ENCODE measurements at regions not wholly inside any gene's neighbourhood (a gene's known extent, or its start where the extent isn't known, plus 50 kb on each side); places are given as distances from the start of the nearest gene placed in this dataset.

DNA sequence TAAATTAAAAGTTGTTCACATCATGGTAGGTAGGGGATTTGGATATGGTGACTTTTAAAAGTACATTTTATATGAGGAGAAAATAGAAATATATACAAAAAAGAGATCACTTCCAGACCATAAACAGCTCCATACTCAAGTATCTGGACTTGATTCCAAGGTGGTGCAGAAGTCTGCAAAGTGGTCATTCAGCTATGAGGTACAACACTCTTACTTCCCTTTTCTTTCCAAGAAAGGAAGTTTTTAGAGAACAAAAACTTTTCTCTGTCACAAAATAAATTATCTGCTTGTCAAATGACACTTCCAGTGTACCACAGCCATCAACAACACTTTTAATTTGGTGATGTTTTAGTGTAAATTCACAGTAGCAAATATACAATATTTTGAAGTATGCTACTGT is 1013.5 kb downstream of the GATA3 start:
- Histone ChIP-seq H3K18ac (ENCODE audit: low read depth, low read length) (no peak overlapping the region), H3K4me1 (ENCODE audit: control insufficient read depth, insufficient read depth, low read length) (no peaks in the 10 kb centered on the region), H4K20me1 (ENCODE audit: insufficient read depth, low read length) (no peaks in the 10 kb centered on the region), H2BK15ac (ENCODE audit: low read depth, low read length) (no peak overlapping the region), H2AFZ (replicated peaks; ENCODE audit: low read length, poor library complexity) (no peak overlapping the region), H4K5ac (ENCODE audit: low read depth, low read length) (no peak overlapping the region), H3K23ac (ENCODE audit: low read depth, low read length) (no peak overlapping the region), H3K79me1 (ENCODE audit: low read depth in 1 of 2, low read length in 2 of 2) (no peaks in the 10 kb centered on the region), H2AK5ac (ENCODE audit: low read depth, low read length) (no peak overlapping the region), H3K27me3 (ENCODE audit: control insufficient read depth, insufficient read depth, low read length) (no peaks in the 10 kb centered on the region), H2BK20ac (ENCODE audit: low read depth, low read length) (no peak overlapping the region), H3K36me3 (ENCODE audit: control insufficient read depth, insufficient read depth, low read length) (no peaks in the 10 kb centered on the region), H2BK120ac (ENCODE audit: low read depth, low read length) (no peak overlapping the region), H3K4me2 (ENCODE audit: low read depth, low read length) (no peak overlapping the region), H3K9me1 (ENCODE audit: insufficient read depth, low read length) (no peaks in the 10 kb centered on the region), H3K4me3 (ENCODE audit: insufficient read depth, low read depth, low read length) (no peak overlapping the region), H3K4ac (ENCODE audit: low read depth, low read length) (no peak overlapping the region), H3K27ac (ENCODE audit: insufficient read depth, low read length) (no peak overlapping the region), H3K9me3 (ENCODE audit: control insufficient read depth, insufficient read depth, low read length) (no peaks in the 10 kb centered on the region), H4K91ac (ENCODE audit: insufficient read depth, low read depth, low read length) (no peak overlapping the region), H3K9ac (ENCODE audit: low read depth, low read length) (no peak overlapping the region), H3K14ac (replicated peaks; ENCODE audit: low read depth, low read length) (no peak overlapping the region), H2AK9ac (replicated peaks; ENCODE audit: low read depth, low read length, poor library complexity) (no peak overlapping the region), H3K56ac (ENCODE audit: extremely low read depth, insufficient read depth, low read length) (no peak overlapping the region), H2BK5ac (ENCODE audit: low read depth, low read length, poor library complexity, severe bottlenecking) (no peak overlapping the region), H4K8ac (ENCODE audit: low read depth in 2 of 2, low read length in 2 of 2) (no peak overlapping the region)
- TF ChIP-seq MXI1 (IDR thresholded peaks at IDR 0.05; ENCODE audit: borderline replicate concordance, low read depth, low read length) (no peak), CHD1 (IDR thresholded peaks at IDR 0.05; ENCODE audit: low read depth, low read length) (no peak), CEBPB (IDR thresholded peaks at IDR 0.05; ENCODE audit: low read depth, low read length) (no peak), MAFK (IDR thresholded peaks at IDR 0.05; ENCODE audit: low read depth, low read length) (no peak), NFE2L2 (IDR thresholded peaks at IDR 0.05; ENCODE audit: low read depth, low read length) (no peak), BHLHE40 (IDR thresholded peaks at IDR 0.05; ENCODE audit: low read depth, low read length) (no peak)
- TF ChIP-seq, protein P1, sequence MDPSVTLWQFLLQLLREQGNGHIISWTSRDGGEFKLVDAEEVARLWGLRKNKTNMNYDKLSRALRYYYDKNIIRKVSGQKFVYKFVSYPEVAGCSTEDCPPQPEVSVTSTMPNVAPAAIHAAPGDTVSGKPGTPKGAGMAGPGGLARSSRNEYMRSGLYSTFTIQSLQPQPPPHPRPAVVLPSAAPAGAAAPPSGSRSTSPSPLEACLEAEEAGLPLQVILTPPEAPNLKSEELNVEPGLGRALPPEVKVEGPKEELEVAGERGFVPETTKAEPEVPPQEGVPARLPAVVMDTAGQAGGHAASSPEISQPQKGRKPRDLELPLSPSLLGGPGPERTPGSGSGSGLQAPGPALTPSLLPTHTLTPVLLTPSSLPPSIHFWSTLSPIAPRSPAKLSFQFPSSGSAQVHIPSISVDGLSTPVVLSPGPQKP (IDR thresholded peaks at IDR 0.05; ENCODE audit: borderline replicate concordance, low read depth, low read length) = no peak
- TF ChIP-seq, protein P2, sequence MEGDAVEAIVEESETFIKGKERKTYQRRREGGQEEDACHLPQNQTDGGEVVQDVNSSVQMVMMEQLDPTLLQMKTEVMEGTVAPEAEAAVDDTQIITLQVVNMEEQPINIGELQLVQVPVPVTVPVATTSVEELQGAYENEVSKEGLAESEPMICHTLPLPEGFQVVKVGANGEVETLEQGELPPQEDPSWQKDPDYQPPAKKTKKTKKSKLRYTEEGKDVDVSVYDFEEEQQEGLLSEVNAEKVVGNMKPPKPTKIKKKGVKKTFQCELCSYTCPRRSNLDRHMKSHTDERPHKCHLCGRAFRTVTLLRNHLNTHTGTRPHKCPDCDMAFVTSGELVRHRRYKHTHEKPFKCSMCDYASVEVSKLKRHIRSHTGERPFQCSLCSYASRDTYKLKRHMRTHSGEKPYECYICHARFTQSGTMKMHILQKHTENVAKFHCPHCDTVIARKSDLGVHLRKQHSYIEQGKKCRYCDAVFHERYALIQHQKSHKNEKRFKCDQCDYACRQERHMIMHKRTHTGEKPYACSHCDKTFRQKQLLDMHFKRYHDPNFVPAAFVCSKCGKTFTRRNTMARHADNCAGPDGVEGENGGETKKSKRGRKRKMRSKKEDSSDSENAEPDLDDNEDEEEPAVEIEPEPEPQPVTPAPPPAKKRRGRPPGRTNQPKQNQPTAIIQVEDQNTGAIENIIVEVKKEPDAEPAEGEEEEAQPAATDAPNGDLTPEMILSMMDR (conservative IDR thresholded peaks at IDR 0.05; ENCODE audit: low read depth, low read length) = no peak
- ChIA-PET CTCF (no interaction called here), POLR2A (ENCODE audit: unreplicated experiment) (no interaction called here)
- BruUV-seq (replicated peaks) = no TSS peak
- dilution Hi-C loops (cut with HindIII; ENCODE audit: low sequenced_read_pairs, unreplicated experiment) = no loop called here
- in situ Hi-C loops (cut with MboI; ENCODE audit: low sequenced_read_pairs) = no loop called here
- DNase-seq (no peak), ATAC-seq (ENCODE audit: low read depth) (no peak)
- intact Hi-C loops (cut with micrococcal nuclease) = no loop called here

Measured in IMR-90 (cell line).